AG04449 (cell line): ENCODE measurements at regions not wholly inside any gene's neighbourhood (a gene's known extent, or its start where the extent isn't known, plus 50 kb on each side); places are given as distances from the start of the nearest gene placed in this dataset.

Source experiments
- CTCF ChIA-PET: fragments of 350-600 bp; formaldehyde crosslinking; extraction: SDS; loops from one replicate; lab custom pipeline; 2021; ENCODE audit warnings: antibody characterized with exemption; lab: Yijun Ruan, JAX
- POLR2A ChIA-PET: fragments of 400-600, 350-600 bp; formaldehyde crosslinking; extraction: SDS; loops from one replicate; lab custom pipeline; 2020; ENCODE audit warnings: antibody characterized with exemption, inconsistent platforms; lab: Yijun Ruan, JAX
- DNase-seq: peaks from one replicate; pipeline ENCODE4 v3.0.0-alpha.2; 2010; ENCODE audit warnings: low read depth, low spot score
- H3K4me3 ChIP-seq: 2 replicates; pipeline ENCODE4 v1.5.1; 2011; ENCODE audit warnings: low read depth, mild to moderate bottlenecking, control low read depth, low read length
- TF ChIP-seq, protein P1 (sequence below): IDR thresholded peaks from one replicate; pipeline ENCODE4 v1.5.1; 2011; ENCODE audit warnings: mild to moderate bottlenecking, moderate library complexity, low read length, control low read depth, inconsistent platforms; ENCODE audit not compliant: insufficient read depth; ENCODE audit errors: missing control alignments

DNA sequence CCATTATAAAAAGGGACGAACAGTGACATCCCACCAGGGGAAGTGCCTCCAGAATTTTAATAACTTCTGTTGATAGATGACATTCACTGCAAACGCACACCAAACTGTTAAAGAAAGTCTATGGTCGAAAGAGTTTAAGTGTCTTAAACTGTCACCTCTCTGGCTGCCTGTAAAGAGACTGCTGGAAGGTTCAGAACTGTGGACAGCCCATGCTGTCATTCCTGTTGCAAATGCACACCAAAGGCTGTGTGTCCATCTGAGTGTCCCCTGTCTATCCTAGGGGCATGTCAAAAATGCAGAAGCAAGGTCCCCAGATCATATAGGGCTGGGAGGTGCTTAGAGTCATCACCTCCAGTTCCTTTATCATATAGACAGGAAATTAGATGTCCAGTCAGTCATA, 171.8 kb downstream of the CYRIA start:
- H3K4me3 ChIP-seq: no peak overlapping the region
- CTCF ChIA-PET: no interaction called here
- POLR2A ChIA-PET: no interaction called here
- TF ChIP-seq, protein P1, sequence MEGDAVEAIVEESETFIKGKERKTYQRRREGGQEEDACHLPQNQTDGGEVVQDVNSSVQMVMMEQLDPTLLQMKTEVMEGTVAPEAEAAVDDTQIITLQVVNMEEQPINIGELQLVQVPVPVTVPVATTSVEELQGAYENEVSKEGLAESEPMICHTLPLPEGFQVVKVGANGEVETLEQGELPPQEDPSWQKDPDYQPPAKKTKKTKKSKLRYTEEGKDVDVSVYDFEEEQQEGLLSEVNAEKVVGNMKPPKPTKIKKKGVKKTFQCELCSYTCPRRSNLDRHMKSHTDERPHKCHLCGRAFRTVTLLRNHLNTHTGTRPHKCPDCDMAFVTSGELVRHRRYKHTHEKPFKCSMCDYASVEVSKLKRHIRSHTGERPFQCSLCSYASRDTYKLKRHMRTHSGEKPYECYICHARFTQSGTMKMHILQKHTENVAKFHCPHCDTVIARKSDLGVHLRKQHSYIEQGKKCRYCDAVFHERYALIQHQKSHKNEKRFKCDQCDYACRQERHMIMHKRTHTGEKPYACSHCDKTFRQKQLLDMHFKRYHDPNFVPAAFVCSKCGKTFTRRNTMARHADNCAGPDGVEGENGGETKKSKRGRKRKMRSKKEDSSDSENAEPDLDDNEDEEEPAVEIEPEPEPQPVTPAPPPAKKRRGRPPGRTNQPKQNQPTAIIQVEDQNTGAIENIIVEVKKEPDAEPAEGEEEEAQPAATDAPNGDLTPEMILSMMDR: no peak
- DNase-seq: no peak

GRCh38 chr2:16487686-16488085, 177.9 kb downstream of the CYRIA start:
- TF ChIP-seq, protein P1: no peak
- ChIA-PET POLR2A (no interaction called here), CTCF (no interaction called here)
- H3K4me3 ChIP-seq: no peak overlapping the region
- DNase-seq: no peak

DNA sequence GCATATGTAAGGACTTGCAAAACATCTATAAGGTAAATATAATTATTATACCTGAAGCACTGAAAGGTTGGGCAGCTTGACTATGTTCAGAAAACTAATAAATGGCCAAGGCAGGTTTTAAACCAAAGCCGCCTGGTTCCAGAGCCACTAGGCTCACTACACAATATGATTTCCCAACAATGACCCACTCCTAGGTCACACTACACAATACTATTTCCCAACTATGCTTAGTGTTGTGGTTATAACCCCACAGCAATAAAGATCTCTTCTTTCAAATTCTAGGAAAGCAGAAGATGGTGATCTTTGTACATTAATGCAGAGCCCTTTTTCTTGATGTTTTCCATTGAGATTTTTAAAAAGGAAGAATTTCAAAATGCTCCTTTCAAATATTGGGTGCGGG, 180.4 kb downstream of the CYRIA start:
- DNase-seq: no peak
- ChIA-PET CTCF (no interaction called here), POLR2A (no interaction called here)
- TF ChIP-seq, protein P1: no peak
- H3K4me3 ChIP-seq: no peak overlapping the region

- no peak overlapping the region for H3K4me3 ChIP-seq
- CTCF ChIA-PET: no interaction called here
- DNase-seq: no peak
- POLR2A ChIA-PET: no interaction called here
- TF ChIP-seq, protein P1: no peak
Measured at GRCh38 chr2:16482460-16482859, 183.2 kb downstream of the CYRIA start.

- ChIA-PET CTCF (no interaction called here), POLR2A (no interaction called here)
- TF ChIP-seq, protein P1: no peak
- DNase-seq: no peak
- no peak overlapping the region for H3K4me3 ChIP-seq
Measured at GRCh38 chr2:16481351-16481750, 184.3 kb downstream of the CYRIA start.

- no peak for DNase-seq
- no peak overlapping the region for H3K4me3 ChIP-seq
- ChIA-PET POLR2A (no interaction called here), CTCF (no interaction called here)
- TF ChIP-seq, protein P1: no peak
Measured at GRCh38 chr2:16479721-16480120, 185.9 kb downstream of the CYRIA start.
